GM19463 (cell line): ENCODE measurements at regions not wholly inside any gene's neighbourhood (a gene's known extent, or its start where the extent isn't known, plus 50 kb on each side); places are given as distances from the start of the nearest gene placed in this dataset.
"Not testable (repeated sequence)": the region's sequence is repeated elsewhere in the genome, so short reads cannot be mapped to it uniquely, and the experiment has no call there.

ENCODE experiments used
- ATAC-seq: cut with Tn5 transposase; IDR thresholded peaks from one replicate; pipeline ENCODE4 v1.9.1; 2021; ENCODE audit warnings: mild to moderate bottlenecking, moderate library complexity; ENCODE audit not compliant: unreplicated experiment

DNA sequence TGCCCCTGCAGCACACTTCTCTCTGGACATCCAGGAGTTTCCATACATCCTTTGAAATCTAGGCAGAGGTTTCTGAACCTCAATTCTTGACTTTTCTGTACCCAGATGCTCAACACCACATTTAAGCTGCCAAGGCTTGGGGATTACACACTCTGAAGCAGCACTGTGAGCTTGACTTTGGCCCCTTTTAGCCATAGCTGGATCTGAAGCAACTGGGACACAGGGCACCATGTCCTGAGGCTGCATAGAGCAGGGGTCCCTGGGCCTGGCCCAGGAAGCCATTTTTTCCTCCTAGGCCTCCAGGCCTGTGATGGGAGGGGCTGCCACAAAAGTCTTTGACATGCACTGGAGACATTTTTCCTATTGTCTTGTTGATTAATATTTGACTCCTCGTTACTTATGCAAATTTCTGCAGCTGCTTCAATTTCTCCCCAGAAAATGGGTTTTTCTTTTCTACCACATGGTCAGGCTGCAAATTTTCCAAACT is 694.0 kb downstream of the DIPK2A start:
- ATAC-seq = no peak

DNA sequence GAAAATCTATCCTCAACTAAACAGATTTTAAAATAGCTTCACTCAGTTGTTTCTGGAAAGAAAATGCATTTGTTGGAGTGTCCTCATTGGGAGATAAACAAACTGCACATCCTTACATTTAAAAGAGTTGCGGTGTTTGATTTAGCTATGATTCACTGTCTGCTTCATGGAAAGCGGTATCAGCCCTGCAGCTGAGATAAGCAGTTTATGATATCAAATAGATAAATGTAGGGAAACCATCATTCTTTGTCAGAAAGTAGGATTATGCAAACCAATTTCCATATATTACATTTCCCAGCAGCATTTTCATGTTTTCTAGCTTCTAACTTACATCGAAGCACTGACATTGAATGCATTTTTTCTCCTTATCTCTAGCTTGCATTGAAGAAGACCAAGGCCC is 698.9 kb downstream of the DIPK2A start:
- ATAC-seq = no peak

DNA sequence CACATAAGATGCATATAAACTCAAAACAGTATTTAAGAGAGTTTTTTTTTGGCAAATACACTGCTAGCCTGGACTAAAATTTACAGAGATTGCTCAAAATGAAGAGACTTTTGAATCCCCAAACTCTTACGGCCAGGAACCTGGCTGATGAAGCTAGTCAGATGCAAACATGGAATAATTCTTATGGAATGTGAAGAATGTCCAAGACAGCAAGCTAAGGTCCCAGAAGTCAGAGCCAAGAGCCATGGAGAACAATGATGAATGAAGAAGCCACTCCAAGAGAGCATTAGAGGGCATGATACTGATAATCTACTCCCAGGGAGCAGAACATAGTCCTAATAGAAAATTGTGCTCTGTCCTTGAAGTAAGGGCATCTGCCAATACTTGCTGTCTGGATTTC is 705.5 kb downstream of the DIPK2A start:
- no peak for ATAC-seq

DNA sequence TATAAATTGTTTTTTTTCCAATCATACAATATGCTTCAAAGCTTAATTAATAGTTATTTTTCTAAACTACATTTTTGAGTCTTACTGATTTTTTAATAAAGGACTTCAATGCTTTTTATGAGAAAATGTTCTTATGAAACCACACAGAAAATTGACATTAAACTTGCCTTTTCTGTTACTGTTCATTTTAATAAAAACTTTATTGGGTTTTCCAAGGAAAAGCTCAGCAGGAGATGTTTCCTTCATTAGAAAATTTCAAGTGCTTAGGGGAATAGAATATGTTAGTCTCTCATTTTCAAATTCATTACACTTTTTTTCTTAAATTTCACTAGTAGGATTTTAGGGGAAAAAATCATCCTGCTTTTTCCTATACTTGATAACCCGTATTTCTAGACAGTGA is 711.4 kb downstream of the DIPK2A start:
- ATAC-seq = no peak

DNA sequence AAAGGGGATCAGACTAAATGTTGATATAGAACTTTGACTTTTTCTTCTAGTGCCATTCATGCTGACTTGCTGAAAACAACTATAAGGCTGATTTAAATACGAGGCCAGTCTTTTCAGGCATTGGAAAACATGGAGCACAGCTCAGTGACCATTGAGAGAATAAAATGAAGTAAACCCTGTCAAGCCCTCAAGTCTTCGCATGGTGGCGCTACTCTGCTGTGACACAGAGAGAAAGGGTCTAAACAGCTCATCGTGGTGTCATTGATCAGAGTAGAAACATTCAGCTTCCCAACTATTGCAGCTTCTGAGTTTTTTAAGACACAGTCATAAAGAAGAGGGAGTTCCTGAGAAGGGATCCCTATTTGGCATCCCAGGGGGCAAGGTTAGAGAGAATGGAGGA is 716.2 kb downstream of the DIPK2A start:
- no peak for ATAC-seq

DNA sequence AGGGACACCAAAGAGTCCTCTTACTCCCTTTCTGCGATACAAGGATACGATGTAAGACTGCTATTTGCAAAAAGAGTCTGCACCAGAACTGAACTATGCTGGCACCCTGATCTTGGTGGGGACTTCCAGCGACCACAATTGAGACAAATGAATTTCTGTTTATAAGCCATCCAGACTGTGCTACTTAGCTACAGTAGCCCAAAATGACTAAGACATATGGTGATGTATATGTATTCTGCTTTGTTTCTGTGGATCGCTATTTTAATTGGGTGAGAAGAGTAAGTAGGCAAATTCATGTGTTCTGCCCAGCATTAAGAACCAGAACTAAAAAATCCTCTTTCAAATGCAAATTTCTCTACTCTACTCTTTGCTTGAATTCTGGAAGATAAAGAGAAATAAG is 720.9 kb downstream of the DIPK2A start:
- ATAC-seq = no peak

DNA sequence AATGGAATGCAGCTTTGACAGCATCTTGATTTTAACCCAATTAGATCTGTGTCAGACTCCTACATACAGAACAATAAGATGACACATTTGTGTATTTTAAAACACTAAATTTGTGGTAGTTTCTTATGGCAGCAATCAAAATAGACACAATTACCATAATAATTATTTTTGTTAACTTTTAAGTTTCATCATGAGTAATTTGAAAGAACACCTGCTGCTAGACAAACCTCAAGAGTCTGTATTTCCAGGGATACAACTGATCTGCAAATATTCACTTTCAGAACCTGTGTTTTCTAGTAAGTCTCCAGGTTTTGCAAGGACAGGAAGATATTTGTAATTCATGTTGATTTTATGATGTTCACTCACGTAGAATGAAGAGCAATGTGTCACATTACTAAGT is 736.8 kb downstream of the DIPK2A start:
- ATAC-seq = no peak

DNA sequence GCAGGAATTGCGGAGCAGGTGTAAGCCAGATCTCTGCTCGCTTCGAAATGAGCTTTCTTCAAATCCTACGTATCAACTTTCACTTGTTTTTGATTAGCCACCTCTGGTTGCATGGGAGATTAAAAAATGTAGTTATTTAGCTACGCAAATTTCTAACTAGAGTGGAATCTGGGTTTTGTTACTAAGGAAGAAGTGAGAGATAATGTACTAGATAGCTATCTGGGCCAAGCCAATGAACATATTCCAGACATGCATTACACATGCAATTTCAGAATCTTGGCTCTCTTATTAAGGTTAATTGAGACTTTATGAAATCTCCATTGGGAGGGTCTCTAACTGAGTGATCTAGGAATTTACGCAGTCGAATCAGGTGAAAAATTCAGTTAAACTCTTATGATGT is 765.7 kb downstream of the DIPK2A start:
- no peak for ATAC-seq

DNA sequence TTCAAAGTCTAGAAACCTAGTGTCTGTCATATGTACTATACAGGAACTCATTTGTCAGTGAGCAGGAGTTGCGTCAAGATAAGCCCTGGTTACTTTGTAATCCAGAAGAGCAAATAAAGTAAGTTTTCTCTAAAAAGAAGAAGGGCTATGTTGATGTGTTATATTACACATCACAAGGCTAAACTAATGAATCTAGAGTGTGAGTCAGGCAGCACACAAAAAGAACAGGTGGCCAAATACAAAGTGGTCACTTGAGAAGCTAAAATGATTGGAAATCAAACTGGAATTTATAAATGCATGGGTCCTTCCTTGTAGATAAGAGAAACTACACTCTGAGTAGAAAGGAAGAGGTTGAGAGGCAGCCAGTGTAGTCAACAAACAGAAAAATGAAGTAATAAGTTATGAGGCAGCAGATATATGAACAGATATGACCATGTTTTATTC is 771.6 kb downstream of the DIPK2A start:
- no peak for ATAC-seq

DNA sequence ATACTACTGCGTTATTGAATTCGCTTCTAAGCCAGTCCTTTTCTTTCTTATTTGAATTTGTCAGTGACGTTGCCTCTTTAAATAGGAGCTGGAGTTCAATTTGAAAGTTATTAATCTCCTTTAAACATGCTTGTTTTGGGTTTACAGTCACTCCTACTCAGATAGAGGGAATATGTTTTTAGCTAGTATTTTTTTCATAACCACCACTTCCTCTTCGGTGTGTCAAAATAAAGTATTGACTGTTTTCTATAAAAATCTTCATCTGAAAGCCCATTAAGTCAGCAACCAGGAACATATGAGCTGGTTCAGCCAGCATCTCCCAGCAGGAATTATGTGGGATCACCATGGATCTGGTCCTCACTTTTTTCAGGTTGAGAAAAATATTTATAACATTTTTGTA is 772.9 kb downstream of the DIPK2A start:
- no peak for ATAC-seq

DNA sequence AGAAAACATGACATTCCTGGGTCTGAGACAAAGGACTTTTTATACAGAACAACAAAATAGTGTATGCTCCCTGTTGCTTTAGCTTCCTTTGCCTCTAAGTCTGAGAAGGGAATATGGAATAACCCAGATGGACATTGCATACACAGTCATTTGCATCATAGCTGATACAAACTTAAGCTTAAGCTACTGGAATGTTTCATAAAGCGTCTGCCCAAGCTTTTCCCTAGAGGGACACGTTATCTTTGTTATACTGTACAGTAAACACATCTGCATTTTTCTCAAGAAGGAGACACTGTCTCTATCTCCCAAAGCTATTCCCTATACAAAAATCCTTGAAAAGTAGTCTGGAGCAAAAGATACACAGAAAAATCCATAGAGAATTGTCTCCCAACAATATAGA is 775.0 kb downstream of the DIPK2A start:
- no peak for ATAC-seq

DNA sequence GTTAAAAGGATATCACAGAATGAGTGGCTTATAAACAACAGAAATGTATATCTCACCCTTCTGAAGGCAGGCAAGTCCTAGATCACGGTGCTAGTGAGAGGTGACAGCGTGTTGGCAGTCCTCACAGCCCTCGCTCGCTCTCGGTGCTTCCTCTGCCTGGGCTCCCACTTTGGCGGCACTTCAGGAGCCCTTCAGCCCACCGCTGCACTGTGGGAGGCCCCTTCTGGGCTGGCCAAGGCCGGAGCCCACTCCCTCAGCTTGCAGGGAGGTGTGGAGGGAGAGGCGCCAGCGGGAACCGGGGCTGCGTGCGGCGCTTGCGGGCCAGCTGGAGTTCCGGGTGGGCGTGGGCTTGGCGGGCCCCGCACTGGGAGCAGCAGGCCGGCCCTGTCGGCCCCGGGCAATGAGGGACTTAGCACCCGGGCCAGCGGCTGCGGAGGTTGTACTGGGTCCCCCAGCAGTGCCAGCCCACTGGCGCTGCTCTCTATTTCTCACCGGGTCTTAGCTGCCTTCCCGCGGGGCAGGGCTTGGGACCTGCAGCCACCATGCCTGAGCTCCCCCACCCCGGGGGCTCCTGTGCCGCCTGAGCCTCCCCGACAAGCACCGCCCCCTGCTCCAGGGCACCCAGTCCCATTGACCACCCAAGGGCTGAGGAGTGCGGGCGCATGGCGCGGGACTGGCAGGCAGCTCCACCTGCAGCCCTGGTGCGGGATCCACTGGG is 778.1 kb downstream of the DIPK2A start:
- ATAC-seq = not testable (repeated sequence)

DNA sequence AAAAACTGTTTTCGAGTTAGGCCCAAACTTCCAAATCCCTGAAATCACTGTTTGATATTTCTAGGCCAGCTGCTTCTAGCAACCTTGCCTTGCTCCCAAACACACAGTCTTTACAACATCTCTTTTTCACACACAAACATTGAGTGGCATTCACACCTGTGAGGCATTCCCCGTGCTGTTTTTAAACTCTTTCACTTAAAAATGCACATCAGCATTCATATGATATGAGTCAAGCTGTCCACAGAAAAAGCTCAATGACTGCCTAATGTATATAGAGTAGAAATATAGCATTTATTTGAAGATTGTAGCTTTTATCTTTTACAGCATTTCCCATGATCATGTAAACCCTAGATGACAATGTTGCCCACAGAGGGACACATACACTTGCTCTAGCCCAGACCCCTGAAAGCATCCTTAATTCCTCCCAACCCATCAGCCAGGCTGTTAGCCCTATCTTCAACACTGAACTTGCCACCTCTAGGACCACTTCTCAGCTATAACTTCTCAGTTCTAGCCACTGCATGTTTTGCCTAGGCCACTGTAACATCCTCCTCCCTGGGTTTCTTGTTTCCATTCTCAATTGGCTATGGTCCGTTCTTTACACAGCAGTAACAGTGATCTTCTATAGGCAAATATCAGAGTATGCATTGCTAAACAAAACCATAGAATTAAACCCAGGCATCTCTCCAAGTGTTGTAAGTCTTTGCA is 782.6 kb downstream of the DIPK2A start:
- no peak for ATAC-seq

DNA sequence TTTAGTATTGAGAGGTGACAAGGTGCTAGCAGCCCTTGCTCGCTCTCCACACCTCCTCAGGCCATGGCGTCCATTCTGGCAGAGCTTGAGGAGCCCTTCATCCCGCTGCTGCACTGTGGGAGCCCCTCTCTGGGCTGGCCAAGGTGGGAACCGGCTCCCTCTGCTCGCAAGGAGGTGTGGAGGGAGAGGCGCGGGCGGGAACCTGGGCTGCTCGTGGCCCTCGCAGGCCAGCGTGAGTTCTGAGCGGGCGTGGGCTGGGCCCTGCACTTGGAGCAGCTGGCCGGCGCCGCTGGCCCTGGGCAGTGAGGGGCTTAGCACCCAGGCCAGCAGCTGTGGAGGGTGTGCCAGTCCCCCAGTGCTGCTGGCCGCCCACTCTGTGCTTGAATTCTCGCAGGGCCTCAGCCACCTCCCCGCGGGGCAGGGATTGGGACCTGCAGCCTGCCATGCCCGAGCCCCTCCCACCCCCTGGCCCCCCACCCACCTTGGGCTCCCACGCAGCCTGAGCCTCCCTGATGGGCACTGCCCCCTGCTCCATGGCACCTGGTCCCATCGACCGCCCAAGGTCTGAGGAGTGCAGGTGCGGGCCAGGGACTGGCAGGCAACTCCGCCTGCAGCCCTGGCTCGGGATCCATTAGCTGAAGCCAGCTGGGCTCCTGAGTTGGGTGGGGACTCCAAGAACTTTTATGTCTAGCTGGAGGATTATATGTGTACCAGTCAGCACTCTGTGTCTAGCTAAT is 785.2 kb downstream of the DIPK2A start:
- no peak for ATAC-seq

DNA sequence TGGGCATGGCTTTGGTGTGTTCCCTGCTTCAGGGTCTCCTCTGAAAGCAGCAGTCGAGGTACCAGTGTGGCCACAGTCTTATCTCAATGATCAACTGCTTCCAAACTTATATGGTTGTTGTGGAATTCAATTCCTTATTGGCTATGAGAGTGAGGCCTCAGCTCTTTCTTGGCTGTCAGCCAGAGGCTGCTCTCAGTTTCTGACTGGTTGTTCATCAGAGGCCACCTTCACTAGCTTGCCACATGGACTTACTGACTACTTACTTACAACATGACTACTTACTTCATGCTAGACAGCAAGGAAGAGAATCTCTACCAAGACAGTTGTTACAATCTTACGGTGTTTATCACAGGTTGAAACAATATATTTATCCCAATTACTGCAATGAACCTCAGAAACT is 789.2 kb downstream of the DIPK2A start:
- ATAC-seq = no peak

DNA sequence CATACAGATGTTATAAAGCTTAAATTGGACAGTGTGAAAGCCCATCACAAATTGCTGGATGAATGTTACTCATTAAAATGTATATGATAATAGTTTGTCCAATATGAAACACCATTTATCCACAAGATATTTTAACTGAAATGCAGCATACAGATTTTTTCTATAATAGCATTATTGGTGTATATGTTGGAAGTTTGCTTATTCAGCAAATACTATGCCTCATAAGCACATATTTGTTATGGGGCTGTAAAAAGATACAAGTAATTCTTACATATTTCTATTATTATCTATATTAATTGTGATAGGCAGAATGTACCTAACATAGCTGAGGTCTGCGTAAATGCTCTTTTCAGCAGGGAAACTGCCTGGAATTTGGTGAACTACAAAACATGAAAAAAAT is 790.5 kb downstream of the DIPK2A start:
- ATAC-seq = no peak

DNA sequence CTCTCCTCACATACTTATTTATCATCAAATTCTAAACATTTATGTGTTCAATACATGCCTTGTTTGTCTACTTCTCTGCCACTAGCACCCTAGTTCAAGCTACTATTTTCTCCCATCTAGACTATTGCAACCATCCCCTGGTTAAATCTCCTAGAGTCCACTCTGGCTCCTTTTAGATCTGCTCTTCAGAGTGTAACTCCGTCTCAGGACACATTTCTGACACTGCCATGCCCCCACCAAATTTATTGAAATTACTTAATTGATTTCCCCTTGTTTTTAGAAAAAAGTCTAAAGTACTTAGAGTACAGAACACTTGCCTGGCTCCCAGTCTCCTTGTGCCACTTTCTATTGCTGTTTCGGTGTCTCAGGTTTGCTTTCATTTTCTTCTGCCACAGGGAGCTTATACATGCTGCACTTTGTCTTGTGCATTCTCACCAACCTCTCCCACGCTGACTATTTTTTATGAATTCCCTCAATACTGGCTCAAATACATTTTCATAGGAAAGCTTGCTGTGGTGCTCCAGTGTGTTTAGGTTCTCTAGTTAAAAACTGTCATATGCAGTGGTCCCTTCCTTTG is 792.3 kb downstream of the DIPK2A start:
- peak; percentile 98 for ATAC-seq

DNA sequence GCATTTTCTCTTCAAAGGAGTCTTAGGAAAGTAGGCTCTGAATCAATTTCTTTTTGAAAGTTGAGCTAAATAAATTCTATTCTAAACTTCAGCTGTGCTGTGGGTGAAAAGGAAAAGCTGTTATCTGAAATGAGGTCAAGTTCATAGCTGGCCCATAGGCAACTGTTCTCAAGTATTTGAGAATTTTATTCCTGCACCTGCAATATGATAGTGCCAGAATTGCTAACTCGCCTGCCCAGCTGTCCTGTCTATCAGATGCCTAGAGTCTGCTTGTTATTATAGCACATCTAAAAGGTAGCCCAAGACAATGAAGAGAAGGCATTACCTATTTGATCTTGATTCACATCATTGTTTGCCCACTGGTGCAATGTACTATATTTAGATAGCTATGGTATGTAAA is 798.7 kb downstream of the DIPK2A start:
- ATAC-seq = no peak

DNA sequence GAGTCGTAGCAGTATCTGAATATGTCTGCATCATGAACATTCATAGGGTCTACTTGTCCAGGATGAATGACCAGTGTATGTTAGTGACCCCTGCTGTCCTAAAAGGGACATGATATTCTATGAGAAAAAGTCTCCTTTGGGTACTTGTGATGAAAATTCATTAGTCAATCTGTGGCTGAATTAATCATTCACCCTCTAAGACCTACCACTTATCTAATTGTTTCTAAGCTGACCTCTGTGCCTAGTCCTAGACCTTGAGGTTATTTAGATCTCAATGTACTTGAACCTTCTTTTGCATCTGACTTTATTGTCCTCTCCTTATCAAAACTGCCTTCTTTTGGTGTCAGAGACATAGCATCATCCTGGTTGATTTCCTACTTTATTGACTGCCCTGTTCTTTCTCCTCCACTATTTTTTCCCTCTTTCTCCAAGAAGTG is 799.3 kb downstream of the DIPK2A start:
- peak; percentile 57 for ATAC-seq

DNA sequence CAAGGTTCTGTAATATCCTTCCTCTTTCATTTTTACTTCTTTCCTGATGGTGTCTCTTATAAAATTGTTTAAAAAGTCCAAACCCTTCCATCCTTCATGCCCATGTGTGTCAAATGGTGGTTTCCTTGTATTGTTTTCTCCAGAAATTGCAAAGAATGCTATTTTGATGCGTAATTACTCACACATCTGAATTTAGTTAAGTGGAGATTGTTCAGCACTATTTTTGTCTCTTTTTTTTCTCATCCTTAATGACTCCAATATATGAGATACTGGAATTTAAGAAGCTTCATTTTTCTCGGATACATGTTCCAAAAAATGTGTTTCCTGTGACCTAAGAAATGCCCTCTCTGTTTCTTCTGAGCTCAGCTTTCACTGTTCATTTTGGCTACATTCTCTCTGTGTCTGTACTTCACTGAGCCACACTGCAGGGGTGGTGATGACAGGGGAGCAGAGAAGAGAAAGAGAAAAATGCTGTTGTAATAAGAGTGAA is 799.8 kb downstream of the DIPK2A start:
- ATAC-seq = no peak

DNA sequence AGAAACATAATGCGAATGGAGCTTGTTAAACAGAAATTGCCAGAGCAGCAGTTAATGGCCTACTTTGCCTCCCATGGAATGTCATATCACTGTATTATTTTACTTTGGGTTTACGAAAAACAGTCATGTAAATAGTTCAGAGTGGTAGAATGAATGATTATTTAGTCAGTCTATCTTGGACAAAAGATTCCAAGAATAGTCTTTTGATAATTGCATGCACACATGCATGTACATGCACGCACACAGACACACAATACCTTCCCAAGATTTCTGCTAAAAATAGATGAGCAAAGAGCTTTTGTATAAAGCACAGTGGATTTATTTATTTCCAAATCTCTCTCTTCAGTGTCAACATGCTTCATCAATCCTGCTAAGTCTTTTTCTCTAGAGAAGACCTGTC is 800.7 kb downstream of the DIPK2A start:
- no peak for ATAC-seq
